ENCODE measurements at regions not wholly inside any gene's neighbourhood (a gene's known extent, or its start where the extent isn't known, plus 50 kb on each side); places are given as distances from the start of the nearest gene placed in this dataset.

DNA sequence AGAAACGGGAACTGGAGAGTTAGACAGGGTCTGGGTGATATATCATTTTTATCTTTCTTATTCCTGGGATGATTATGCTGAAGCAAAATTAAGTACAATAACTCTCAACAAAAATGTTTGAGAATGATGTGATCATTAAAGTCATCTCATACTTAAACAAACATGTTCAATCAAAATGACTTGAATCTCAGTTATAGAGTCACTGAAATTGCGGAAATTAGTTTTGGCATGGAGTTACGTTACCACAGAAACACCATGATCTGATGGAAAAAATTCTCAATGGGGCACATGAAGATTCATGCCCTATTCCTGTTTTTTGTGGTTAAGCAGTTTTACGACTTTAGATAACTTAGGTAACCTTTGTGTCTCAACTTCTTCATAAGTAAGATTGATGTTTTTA is 757.7 kb downstream of the EPHA4 start (continued):
- TF ChIP-seq, protein P1, sequence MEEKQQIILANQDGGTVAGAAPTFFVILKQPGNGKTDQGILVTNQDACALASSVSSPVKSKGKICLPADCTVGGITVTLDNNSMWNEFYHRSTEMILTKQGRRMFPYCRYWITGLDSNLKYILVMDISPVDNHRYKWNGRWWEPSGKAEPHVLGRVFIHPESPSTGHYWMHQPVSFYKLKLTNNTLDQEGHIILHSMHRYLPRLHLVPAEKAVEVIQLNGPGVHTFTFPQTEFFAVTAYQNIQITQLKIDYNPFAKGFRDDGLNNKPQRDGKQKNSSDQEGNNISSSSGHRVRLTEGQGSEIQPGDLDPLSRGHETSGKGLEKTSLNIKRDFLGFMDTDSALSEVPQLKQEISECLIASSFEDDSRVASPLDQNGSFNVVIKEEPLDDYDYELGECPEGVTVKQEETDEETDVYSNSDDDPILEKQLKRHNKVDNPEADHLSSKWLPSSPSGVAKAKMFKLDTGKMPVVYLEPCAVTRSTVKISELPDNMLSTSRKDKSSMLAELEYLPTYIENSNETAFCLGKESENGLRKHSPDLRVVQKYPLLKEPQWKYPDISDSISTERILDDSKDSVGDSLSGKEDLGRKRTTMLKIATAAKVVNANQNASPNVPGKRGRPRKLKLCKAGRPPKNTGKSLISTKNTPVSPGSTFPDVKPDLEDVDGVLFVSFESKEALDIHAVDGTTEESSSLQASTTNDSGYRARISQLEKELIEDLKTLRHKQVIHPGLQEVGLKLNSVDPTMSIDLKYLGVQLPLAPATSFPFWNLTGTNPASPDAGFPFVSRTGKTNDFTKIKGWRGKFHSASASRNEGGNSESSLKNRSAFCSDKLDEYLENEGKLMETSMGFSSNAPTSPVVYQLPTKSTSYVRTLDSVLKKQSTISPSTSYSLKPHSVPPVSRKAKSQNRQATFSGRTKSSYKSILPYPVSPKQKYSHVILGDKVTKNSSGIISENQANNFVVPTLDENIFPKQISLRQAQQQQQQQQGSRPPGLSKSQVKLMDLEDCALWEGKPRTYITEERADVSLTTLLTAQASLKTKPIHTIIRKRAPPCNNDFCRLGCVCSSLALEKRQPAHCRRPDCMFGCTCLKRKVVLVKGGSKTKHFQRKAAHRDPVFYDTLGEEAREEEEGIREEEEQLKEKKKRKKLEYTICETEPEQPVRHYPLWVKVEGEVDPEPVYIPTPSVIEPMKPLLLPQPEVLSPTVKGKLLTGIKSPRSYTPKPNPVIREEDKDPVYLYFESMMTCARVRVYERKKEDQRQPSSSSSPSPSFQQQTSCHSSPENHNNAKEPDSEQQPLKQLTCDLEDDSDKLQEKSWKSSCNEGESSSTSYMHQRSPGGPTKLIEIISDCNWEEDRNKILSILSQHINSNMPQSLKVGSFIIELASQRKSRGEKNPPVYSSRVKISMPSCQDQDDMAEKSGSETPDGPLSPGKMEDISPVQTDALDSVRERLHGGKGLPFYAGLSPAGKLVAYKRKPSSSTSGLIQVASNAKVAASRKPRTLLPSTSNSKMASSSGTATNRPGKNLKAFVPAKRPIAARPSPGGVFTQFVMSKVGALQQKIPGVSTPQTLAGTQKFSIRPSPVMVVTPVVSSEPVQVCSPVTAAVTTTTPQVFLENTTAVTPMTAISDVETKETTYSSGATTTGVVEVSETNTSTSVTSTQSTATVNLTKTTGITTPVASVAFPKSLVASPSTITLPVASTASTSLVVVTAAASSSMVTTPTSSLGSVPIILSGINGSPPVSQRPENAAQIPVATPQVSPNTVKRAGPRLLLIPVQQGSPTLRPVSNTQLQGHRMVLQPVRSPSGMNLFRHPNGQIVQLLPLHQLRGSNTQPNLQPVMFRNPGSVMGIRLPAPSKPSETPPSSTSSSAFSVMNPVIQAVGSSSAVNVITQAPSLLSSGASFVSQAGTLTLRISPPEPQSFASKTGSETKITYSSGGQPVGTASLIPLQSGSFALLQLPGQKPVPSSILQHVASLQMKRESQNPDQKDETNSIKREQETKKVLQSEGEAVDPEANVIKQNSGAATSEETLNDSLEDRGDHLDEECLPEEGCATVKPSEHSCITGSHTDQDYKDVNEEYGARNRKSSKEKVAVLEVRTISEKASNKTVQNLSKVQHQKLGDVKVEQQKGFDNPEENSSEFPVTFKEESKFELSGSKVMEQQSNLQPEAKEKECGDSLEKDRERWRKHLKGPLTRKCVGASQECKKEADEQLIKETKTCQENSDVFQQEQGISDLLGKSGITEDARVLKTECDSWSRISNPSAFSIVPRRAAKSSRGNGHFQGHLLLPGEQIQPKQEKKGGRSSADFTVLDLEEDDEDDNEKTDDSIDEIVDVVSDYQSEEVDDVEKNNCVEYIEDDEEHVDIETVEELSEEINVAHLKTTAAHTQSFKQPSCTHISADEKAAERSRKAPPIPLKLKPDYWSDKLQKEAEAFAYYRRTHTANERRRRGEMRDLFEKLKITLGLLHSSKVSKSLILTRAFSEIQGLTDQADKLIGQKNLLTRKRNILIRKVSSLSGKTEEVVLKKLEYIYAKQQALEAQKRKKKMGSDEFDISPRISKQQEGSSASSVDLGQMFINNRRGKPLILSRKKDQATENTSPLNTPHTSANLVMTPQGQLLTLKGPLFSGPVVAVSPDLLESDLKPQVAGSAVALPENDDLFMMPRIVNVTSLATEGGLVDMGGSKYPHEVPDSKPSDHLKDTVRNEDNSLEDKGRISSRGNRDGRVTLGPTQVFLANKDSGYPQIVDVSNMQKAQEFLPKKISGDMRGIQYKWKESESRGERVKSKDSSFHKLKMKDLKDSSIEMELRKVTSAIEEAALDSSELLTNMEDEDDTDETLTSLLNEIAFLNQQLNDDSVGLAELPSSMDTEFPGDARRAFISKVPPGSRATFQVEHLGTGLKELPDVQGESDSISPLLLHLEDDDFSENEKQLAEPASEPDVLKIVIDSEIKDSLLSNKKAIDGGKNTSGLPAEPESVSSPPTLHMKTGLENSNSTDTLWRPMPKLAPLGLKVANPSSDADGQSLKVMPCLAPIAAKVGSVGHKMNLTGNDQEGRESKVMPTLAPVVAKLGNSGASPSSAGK (IDR thresholded peaks at IDR 0.05), result no peak
- no peak for TF ChIP-seq ZNF644 (tag; IDR thresholded peaks at IDR 0.05; ENCODE audit: low read depth)
- no peak for TF ChIP-seq NCOA1 (IDR thresholded peaks at IDR 0.05; ENCODE audit: low read depth)

Data from K562 (cell line).